Stomach smooth muscle (tissue), 2 donors: ENCODE measurements at regions not wholly inside any gene's neighbourhood (a gene's known extent, or its start where the extent isn't known, plus 50 kb on each side); places are given as distances from the start of the nearest gene placed in this dataset.

ENCODE experiments used
- H3K27ac ChIP-seq: one replicate; pipeline ENCODE4 v1.7.0; 2013; ENCODE audit warnings: mild to moderate bottlenecking, low read length, inconsistent platforms
- H3K27me3 ChIP-seq, 2 donors: one replicate each; pipeline ENCODE4 v1.7.0; 2013; ENCODE audit warnings: low read length in 2 of 2; ENCODE audit not compliant: insufficient read depth in 2 of 2, control insufficient read depth in 1 of 2
- H3K36me3 ChIP-seq, 2 donors: one replicate each; pipeline ENCODE4 v1.7.0; 2013; ENCODE audit warnings: low read length in 2 of 2; ENCODE audit not compliant: control insufficient read depth in 2 of 2, insufficient read depth in 2 of 2
- H3K4me1 ChIP-seq: one replicate; pipeline ENCODE4 v1.7.0; 2013; ENCODE audit warnings: low read length; ENCODE audit not compliant: control insufficient read depth, insufficient read depth
- H3K4me3 ChIP-seq, 2 donors: one replicate each; pipeline ENCODE4 v1.7.0; 2013; ENCODE audit warnings: low read length in 2 of 2
- H3K9ac ChIP-seq, 2 donors: one replicate each; pipeline ENCODE4 v1.7.0; 2013; ENCODE audit warnings: low read length in 2 of 2, mild to moderate bottlenecking in 1 of 2
- H3K9me3 ChIP-seq, 2 donors: one replicate each; pipeline ENCODE4 v1.7.0; 2013; ENCODE audit warnings: low read length in 2 of 2; ENCODE audit not compliant: control insufficient read depth in 2 of 2
- donor health status: healthy.
- donor health status: Pancreatic carcinoma.

DNA sequence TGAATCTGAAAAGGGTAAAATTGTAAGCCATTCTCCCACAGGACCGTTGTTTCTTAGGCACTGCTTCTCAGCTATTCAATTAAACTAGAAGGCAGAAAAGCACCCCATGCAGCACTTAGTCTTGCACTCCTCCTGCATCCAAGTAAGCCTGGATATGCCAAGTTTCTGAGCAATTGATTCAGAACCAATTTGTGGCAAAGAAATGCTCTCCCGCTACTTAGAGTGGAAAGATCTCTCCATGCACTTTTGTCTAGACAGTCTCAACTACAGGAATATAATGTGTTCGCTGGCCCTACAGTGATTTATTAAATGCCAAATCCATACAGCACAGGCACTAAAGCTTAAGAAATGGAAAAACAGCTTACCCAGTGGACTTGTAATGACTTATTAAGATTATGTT is 338.5 kb downstream of the HACE1 start:
- Histone ChIP-seq H3K27me3 (no peaks in the 10 kb centered on the region), H3K27ac (no peak overlapping the region)

DNA sequence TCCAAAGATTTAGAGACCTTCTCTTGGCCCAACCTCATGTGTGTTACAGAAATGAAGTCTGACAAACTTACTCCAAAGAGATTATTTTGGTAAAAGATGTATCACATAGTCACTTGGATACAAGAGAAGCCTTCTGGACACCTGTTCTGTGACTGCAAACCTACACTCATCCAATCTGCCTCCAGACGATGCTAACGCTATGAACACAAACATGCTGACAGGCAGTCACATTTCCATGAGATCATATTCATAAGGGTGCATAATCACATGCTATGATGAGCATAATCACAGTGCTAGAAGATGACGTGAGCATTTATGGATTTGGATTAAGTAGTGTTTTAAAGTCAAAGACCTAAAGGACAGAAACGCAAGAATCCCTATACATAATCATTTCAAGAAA is 340.2 kb downstream of the HACE1 start:
- H3K4me1 ChIP-seq, result no peaks in the 10 kb centered on the region
- no peaks in the 10 kb centered on the region for H3K9me3 ChIP-seq
- H3K36me3 ChIP-seq, result no peaks in the 10 kb centered on the region
- H3K27ac ChIP-seq, result no peak overlapping the region
- H3K4me3 ChIP-seq, result no peak overlapping the region
- no peaks in the 10 kb centered on the region for H3K27me3 ChIP-seq
- H3K9ac ChIP-seq, result no peak overlapping the region

More for the DNA sequence above, 338.5 kb downstream of the HACE1 start:
- Histone ChIP-seq H3K4me1 (no peaks in the 10 kb centered on the region), H3K36me3 (no peaks in the 10 kb centered on the region), H3K9ac (no peak overlapping the region), H3K9me3 (no peaks in the 10 kb centered on the region), H3K4me3 (no peak overlapping the region)

DNA sequence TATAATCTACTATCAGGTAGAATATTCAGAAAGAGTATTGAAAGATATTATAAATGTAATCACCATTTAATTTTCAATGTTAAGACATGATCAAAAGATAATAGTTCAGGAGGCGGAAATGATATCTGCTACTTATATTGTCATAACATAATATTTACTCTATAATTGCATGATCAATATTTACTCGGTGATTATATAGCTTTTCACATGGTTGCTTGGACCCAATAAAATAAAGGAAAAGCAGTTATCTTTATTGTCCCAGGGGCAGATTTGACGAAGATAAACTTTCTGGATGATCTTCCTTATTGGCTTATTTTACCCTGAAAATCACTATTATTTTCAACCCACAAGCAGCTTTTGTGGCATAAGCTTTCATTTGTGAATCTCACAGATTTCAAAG is 350.4 kb downstream of the HACE1 start:
- no peak overlapping the region for H3K9ac ChIP-seq
- no peaks in the 10 kb centered on the region for H3K4me1 ChIP-seq
- H3K9me3 ChIP-seq, result no peaks in the 10 kb centered on the region
- H3K36me3 ChIP-seq, result no peaks in the 10 kb centered on the region
- no peak overlapping the region for H3K27ac ChIP-seq
- H3K4me3 ChIP-seq, result no peak overlapping the region
- H3K27me3 ChIP-seq, result peaks cover 0 to 3% of the 10 kb centered on the region in 2 donors

DNA sequence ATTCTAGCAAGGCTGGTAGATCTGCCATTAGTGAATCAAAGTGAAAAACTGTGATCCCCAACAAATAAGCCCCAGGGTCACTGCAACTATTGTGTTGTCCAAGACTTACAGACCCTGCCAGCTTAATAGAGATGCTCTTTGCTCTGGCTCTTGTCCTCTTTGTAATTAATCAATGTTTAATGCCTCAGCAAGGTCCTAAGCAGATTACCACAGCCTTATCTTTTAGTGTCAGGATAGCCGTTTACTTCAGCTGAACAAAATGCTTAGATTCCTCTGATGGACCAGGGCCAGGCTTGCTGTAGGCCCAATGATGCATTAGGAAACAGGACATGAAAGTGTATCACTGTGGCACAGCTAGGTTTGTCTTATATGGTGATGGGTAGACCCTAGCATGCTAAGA is 353.3 kb downstream of the HACE1 start:
- Histone ChIP-seq H3K4me1 (no peaks in the 10 kb centered on the region), H3K9ac (no peak overlapping the region), H3K27me3 (peaks cover 0 to 3% of the 10 kb centered on the region in 2 donors), H3K27ac (no peak overlapping the region), H3K4me3 (no peak overlapping the region), H3K36me3 (no peaks in the 10 kb centered on the region), H3K9me3 (no peaks in the 10 kb centered on the region)

DNA sequence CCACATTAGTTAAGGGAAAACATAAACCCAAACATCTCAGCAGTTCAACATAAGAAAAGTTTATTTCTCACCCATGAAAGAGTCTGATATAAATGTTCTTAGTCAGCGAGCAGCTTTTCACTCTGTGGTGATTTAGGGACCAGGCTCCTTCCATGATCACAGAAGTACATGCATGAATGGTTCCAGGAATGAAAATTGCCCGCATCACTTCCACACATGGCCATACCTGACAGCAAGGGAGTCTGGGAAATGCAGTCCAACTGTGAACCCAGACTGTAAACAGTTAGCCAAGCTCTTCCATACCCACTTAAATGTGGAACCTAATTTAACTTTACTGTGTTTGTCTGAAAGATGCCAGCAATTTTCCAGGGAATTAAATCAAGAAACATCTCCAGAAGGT is 353.9 kb downstream of the HACE1 start:
- H3K27me3 ChIP-seq, result peaks cover 0 to 3% of the 10 kb centered on the region in 2 donors
- H3K36me3 ChIP-seq, result no peaks in the 10 kb centered on the region
- H3K9me3 ChIP-seq, result no peaks in the 10 kb centered on the region
- H3K9ac ChIP-seq, result no peak overlapping the region
- no peak overlapping the region for H3K4me3 ChIP-seq
- H3K4me1 ChIP-seq, result no peaks in the 10 kb centered on the region
- no peak overlapping the region for H3K27ac ChIP-seq

DNA sequence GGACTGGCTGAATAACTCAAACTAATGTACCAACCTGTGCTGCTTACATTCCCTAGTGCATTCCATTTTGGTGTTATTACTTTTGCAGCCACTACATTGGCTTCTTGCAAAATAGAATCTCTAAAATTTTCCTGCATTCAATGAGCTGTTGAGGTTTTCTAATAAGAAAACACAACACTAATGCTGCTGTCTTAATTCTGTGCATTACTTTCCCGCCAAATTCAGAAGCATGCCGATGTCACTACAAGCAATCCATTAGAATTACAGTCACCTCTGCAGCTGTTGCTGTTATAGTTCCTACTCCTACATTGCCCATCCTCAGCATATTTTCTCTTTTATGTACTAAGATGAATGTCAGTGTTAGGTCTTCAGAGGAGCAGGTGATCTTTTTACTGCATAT is 359.5 kb downstream of the HACE1 start:
- Histone ChIP-seq H3K4me3 (no peak overlapping the region), H3K9ac (no peak overlapping the region), H3K4me1 (no peaks in the 10 kb centered on the region), H3K27ac (no peak overlapping the region), H3K9me3 (no peaks in the 10 kb centered on the region), H3K27me3 (no peaks in the 10 kb centered on the region), H3K36me3 (no peaks in the 10 kb centered on the region)

DNA sequence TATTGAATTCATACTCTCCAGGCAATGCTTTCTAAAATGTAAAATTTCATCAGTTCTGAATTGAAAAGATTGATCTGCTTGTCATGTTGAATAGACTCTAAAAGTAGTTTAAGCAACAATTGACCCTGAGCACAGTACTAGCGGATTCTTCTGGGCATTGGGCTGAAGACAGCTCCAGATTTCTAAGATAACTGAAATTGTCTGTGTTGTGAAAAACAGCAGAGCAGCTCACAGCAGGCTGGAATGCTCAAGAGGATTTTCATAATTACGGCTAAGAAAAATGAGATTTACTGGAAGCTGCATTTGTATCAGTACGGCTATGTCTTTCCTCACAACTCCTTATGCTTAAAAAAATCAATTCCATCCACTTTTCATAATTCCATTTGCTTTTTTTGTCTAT is 373.7 kb downstream of the HACE1 start:
- Histone ChIP-seq H3K9ac (no peak overlapping the region), H3K4me3 (no peak overlapping the region), H3K27me3 (no peaks in the 10 kb centered on the region), H3K27ac (no peak overlapping the region), H3K36me3 (no peaks in the 10 kb centered on the region), H3K4me1 (no peaks in the 10 kb centered on the region), H3K9me3 (no peaks in the 10 kb centered on the region)

DNA sequence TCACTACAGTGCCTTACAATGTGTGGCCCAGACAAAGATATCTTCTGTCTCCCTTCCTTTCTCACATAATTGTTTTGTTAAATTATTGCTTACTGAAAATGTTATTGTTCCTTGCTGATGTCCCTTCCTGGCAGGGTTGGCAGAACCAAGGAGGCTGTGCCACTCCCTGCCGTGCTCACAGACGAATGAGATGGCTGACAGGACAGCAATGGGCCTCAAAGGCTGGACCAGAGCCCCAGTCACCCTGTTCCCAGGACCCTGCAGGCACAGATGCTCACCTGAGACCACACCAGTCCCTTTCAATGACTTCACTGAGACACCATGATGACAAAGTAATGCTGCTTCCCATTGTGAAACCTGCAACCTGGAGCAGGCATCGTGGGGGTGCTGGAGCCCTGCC is 375.1 kb downstream of the HACE1 start:
- H3K4me3 ChIP-seq, result no peak overlapping the region
- no peaks in the 10 kb centered on the region for H3K27me3 ChIP-seq
- H3K4me1 ChIP-seq, result no peaks in the 10 kb centered on the region
- H3K9ac ChIP-seq, result no peak overlapping the region
- H3K27ac ChIP-seq, result no peak overlapping the region
- no peaks in the 10 kb centered on the region for H3K36me3 ChIP-seq
- no peaks in the 10 kb centered on the region for H3K9me3 ChIP-seq

DNA sequence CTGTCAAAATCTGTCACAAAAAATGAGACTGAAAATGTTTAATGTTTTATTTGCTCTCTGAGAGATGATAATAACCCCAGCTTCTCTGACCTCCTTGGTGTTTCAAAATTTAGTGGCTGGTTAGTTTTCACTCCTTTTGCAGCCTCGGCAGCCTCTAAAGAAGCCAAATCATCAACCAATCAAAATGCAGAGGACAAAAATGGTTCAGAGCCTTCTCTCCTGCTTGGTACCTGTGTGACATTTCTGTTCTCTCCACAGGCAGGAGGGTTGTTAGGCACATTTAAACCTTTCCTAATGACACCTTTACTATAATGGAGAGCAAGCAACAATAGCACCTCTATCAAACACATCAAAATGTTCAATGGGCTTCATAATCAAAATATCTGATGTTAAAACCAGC is 375.5 kb downstream of the HACE1 start:
- Histone ChIP-seq H3K27me3 (no peaks in the 10 kb centered on the region), H3K27ac (no peak overlapping the region), H3K9ac (no peak overlapping the region), H3K36me3 (no peaks in the 10 kb centered on the region), H3K4me1 (no peaks in the 10 kb centered on the region), H3K4me3 (no peak overlapping the region), H3K9me3 (no peaks in the 10 kb centered on the region)

DNA sequence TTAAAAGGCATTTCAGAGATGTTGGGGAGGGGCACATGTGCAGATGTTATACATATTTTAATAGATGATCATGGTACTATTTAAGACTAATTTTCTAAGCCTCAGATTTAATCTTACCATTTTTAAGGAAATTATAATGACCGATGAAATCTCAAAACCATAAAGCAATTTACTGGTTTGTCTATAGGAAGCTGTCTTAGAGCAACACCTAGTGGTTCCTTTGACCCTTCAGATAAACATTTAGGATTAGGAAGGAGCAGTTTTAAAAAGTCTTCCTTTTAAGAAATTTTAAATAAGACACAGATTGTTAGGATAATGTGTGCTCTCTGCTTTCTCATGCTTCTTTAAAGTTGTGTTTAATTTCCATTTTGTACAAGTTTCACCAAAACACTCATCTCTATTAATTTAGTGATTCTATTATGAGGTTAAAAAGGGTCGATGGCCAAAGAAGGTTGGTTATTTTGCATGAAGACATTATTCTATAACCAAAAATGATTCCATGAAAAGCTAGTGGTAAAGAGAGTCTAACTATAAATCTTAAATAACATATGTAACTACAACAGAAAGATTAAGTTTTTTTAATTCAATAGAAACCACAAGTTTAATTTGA is 376.4 kb downstream of the HACE1 start:
- H3K9ac ChIP-seq, result no peak overlapping the region
- no peaks in the 10 kb centered on the region for H3K36me3 ChIP-seq
- no peaks in the 10 kb centered on the region for H3K27me3 ChIP-seq
- no peaks in the 10 kb centered on the region for H3K4me1 ChIP-seq
- H3K9me3 ChIP-seq, result no peaks in the 10 kb centered on the region
- no peak overlapping the region for H3K27ac ChIP-seq
- no peak overlapping the region for H3K4me3 ChIP-seq

DNA sequence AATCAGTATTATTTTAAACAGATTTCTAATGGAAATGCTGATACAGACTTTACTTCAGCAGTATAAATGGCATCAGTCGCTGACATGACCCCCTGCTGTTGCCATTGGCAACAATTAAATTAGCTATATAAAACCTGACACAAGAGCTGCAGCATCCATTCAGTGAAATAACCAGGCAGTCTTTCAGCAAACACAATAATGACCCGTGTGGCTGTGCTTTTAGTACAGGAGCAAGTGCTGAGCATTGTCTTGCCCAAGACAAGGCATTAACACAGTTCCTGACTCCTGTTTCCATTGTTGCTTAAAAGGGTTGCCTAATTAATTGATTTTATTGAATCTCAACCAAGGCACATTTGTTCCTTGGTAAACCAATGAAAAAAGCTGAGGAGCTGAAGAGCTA is 382.1 kb downstream of the HACE1 start:
- no peak overlapping the region for H3K9ac ChIP-seq
- H3K36me3 ChIP-seq, result no peaks in the 10 kb centered on the region
- no peak overlapping the region for H3K27ac ChIP-seq
- H3K9me3 ChIP-seq, result no peaks in the 10 kb centered on the region
- H3K4me3 ChIP-seq, result no peak overlapping the region
- H3K4me1 ChIP-seq, result no peaks in the 10 kb centered on the region
- peaks cover 0 to 3% of the 10 kb centered on the region in 2 donors for H3K27me3 ChIP-seq
